AG08396 (cell line): ENCODE measurements at regions not wholly inside any gene's neighbourhood (a gene's known extent, or its start where the extent isn't known, plus 50 kb on each side); places are given as distances from the start of the nearest gene placed in this dataset.

Experiments used
- DNase-seq: peaks from one replicate; pipeline ENCODE4 v3.0.0; 2012; ENCODE audit warnings: low spot score, mixed read lengths

GRCh38 chr10:121332829-121333765 is 265.1 kb downstream of the FGFR2 start:
- no peak for DNase-seq

GRCh38 chr10:121335386-121335925 is 262.8 kb downstream of the FGFR2 start:
- DNase-seq = no peak

GRCh38 chr10:121337427-121337826 is 260.8 kb downstream of the FGFR2 start:
- DNase-seq = no peak

GRCh38 chr10:121338206-121338980 is 259.9 kb downstream of the FGFR2 start:
- no peak for DNase-seq

- DNase-seq = no peak
Measured at GRCh38 chr10:121339114-121339513, 259.1 kb downstream of the FGFR2 start.

- DNase-seq = no peak
Measured at GRCh38 chr10:121340271-121340831, 257.9 kb downstream of the FGFR2 start.

GRCh38 chr10:121351540-121351939 is 246.7 kb downstream of the FGFR2 start:
- DNase-seq = no peak

GRCh38 chr10:121352231-121352855 is 245.9 kb downstream of the FGFR2 start:
- DNase-seq = no peak

- DNase-seq = no peak
Measured at GRCh38 chr10:121355161-121355560, 243.1 kb downstream of the FGFR2 start.

GRCh38 chr10:121356183-121356582 is 242.1 kb downstream of the FGFR2 start:
- no peak for DNase-seq

- no peak for DNase-seq
Measured at GRCh38 chr10:121357401-121357800, 240.8 kb downstream of the FGFR2 start.

GRCh38 chr10:121362026-121362425 is 236.2 kb downstream of the FGFR2 start:
- no peak for DNase-seq

- no peak for DNase-seq
Measured at GRCh38 chr10:121365566-121365965, 232.7 kb downstream of the FGFR2 start.

- no peak for DNase-seq
Measured at GRCh38 chr10:121368347-121369025, 229.8 kb downstream of the FGFR2 start.

GRCh38 chr10:121369616-121370015 is 228.6 kb downstream of the FGFR2 start:
- DNase-seq = no peak

- DNase-seq = no peak
Measured at GRCh38 chr10:121371836-121372235, 226.4 kb downstream of the FGFR2 start.

GRCh38 chr10:121373411-121373810 is 224.8 kb downstream of the FGFR2 start:
- no peak for DNase-seq

GRCh38 chr10:121374121-121374520 is 224.1 kb downstream of the FGFR2 start:
- DNase-seq = no peak

GRCh38 chr10:121375172-121375571 is 223.1 kb downstream of the FGFR2 start:
- DNase-seq = no peak

- no peak for DNase-seq
Measured at GRCh38 chr10:121378251-121378801, 219.9 kb downstream of the FGFR2 start.

- DNase-seq = no peak
Measured at GRCh38 chr10:121379013-121379412, 219.2 kb downstream of the FGFR2 start.
